HG03025 (cell line): ENCODE measurements at regions not wholly inside any gene's neighbourhood (a gene's known extent, or its start where the extent isn't known, plus 50 kb on each side); places are given as distances from the start of the nearest gene placed in this dataset.
"Not testable (repeated sequence)": the region's sequence is repeated elsewhere in the genome, so short reads cannot be mapped to it uniquely, and the experiment has no call there.

ENCODE experiments used
- ATAC-seq: cut with Tn5 transposase; IDR thresholded peaks from one replicate; pipeline ENCODE4 v1.9.1; 2021; ENCODE audit warnings: mild to moderate bottlenecking, moderate library complexity; ENCODE audit not compliant: unreplicated experiment, low FRiP score

DNA sequence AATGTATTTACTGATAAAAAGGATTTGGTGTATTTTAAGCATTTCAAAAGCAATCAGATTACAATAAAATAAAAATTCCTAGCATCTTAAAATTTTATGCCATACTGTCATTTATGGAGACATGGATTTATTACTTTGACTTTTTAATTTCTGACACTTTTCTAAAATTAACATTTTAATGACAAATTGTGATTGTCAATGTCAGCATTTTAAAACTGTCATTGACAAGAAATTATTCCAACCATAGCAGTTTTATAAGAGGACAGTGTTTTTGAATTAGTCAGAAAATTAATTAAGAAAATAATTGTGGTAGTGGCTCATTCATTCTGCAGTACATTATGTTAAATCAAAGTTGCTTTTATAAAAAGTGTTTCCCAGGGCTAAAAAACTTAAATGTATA, 1954.4 kb downstream of the ARAP2 start:
- no peak for ATAC-seq

GRCh38 chr4:34293459-34293858, 1950.9 kb downstream of the ARAP2 start:
- no peak for ATAC-seq

DNA sequence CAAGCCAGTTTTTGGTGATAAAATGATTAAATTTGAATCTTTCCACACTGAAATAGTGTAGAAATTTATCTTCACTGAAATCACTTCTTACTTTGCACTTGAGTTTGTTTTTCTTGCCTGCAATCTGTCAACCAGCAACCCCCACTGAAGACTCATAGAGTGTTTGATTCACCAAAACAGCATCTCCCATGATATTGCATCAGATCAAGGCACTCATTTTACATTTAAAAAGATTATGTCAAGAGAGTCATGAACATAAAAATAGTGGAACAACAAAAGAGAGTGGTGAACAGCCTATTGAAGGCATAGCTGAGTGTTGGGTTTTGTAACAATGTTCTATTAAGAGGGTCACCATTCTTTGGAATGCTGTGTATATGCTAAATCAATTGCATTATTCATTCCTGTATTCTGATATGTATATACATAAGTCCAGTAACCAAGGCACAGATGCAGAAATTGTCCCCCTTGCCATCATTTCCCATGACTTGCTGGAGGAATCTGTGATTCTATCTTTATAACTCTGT, 1934.9 kb downstream of the ARAP2 start:
- ATAC-seq, result no peak

DNA sequence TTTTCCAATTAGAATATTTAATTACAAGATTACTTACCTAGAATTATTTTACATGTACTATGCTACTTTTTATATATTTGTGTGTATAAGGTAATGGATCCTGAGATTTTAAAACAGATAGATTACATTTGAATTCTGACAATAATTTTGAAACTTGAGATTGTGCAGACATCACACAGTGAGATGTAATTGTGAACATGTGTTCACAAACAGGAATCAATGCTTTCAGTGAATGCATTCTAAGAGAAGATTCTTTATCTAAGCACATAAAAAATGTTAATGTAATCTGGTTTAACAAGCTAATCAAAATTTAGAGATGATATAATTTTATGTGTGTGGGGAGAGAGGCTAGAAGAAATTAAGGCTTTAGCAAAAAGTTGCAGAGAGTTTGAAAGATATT, 1925.5 kb downstream of the ARAP2 start:
- no peak for ATAC-seq

GRCh38 chr4:34323549-34324320, 1920.6 kb downstream of the ARAP2 start:
- no peak for ATAC-seq

DNA sequence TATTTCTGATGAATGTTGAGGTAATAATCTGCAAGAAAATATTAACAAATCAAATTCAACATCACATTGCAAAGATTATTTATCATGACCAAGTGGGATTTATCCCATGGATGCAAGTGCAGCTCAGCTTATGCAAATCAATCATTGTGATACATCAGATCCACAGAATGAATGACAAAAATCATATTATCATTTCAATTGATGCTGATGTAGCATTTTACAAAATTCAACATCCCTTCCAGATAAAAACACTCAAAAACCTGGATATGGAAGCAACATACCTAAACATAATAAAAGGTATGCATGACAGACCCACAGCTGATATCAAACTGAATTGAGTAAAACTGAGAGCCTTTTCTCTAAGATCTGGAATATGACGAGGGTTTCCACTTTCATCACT, 1915.4 kb downstream of the ARAP2 start:
- ATAC-seq, result no peak

GRCh38 chr4:34335156-34335555, 1909.2 kb downstream of the ARAP2 start:
- ATAC-seq, result not testable (repeated sequence)

DNA sequence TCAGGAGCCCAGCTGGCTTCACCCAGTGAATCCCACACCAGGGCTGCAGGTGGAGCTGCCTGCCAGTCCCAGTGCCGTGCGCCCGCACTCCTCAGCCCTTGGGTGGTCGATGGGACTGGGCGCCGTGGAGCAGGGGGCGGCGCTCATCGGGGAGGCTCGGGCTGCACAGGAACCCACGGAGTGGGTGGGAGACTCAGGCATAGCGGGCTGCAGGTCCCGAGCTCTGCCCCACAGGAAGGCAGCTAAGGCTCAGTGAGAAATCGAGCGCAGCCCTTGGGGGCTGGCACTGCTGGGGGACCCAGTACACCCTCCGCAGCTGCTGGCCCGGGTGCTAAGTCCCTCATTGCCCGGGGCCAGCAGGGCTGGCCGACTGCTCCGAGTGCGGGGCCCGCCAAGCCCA, 1908.8 kb downstream of the ARAP2 start:
- not testable (repeated sequence) for ATAC-seq

- no peak for ATAC-seq
These were observed 1881.7 kb downstream of the ARAP2 start for GRCh38 chr4:34362654-34363053.

DNA sequence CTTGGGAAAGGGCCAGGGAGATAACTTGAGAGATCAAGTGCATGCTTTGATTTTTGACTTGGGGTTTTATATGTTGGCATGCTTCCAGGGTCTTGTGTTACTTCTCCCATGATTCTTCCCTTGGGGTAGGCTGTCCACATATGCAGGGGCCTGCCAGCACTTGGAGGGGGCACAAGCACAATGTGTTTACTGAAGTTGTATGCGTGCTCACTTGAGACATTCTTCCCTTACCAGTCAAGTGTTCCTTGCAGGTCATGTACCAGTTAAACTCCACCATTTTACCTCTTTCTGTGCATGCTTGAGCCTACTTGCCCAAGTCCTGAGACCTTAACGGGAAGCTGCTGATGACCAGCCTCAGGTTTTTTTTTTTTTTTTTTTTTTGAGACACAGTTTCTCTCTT, 1880.5 kb downstream of the ARAP2 start:
- no peak for ATAC-seq

GRCh38 chr4:34365946-34366345, 1878.4 kb downstream of the ARAP2 start:
- ATAC-seq, result no peak

- no peak for ATAC-seq
These were observed 1872.6 kb downstream of the ARAP2 start for GRCh38 chr4:34371676-34372075.

DNA sequence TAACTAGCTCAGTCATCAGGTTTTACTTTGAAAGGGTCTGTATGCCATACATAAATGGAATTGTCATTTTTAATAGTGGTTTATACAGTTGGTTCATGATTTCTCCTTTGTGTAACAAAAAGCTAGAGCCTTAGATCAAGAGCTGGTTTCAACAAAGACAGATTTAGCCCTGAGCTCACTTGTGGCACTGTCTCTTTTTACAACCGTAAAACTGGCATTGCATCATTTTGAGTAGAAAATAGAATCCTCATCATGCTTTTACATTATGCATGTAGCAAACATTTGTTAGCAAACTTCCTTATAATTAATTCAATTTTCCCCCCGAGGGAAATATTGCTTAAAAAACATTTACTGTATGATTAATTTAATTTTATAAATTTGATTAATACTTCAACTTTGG, 1871.5 kb downstream of the ARAP2 start:
- no peak for ATAC-seq

DNA sequence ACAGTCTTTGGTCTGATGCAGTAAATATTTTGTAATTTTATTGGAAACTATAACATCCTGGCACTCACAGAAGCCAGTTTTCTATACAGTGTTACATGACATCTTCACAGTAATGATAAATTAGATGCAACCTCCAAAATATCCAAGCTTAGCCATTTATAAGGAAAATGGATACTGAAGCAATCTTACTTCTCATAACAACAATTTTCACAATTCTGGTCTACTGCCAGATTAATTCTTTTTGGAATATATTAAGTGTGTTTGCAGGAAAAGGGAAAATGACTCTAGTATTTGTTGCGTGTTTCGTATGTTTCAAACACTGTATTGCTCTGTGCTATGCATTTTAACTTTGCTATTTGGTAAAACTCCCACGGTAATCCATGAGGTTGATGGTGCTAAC, 1870.9 kb downstream of the ARAP2 start:
- no peak for ATAC-seq

DNA sequence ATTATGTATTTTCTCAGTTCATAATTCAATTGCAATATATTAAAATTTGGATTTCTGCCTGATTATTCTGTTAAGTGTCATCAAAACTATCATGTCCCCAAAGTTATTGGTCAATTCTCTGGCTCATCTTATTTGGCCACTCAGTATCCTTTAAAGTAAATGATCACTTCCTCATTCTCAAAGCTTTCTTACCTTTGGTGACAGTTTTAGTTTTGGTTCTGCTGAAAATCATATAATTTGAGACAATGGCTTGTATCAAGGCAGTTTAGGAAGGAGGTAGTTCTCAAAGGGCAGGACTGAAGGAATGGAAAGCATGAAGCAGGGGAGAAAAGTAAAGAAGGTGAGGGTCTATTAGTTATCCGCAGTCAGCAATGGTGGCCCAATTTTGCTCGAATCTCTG, 1832.1 kb downstream of the ARAP2 start:
- ATAC-seq, result no peak

DNA sequence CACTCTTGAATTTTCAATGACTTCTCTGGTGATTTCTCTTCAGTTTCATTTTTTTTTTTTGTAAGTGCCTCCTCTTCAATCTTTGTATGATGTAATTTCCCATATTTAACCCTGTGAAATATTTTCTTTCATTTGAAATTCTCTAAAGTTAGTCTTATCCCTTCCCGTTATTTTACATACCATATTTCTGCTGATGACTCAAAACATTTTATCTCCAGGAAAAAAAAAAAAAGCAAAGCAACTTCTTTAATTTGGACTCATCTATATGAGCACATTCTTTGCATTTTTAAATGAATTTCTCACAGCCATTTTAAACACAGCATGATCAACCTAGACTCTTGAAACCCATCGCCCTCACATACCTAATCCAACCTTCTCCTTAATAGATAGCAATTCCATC, 1831.4 kb downstream of the ARAP2 start:
- no peak for ATAC-seq

DNA sequence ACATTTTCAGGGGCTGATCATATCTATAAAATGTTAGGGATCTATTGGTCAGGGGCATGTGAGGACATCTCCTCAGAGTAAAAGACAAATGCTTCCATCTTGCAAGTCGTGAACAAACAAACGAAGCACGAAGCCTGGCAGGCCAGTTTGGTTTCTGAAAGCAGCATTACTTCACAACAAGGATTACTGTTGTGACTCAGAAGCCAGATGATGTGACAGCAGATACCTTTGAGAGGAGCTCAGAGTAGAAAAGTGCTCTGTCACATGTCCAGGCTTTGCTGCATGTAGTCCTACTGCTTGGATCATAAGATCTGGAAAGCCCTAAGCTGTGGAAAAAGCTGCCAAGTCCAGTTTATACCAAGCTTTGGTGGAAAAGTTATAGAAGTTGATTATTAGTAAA, 1827.2 kb downstream of the ARAP2 start:
- ATAC-seq, result no peak

- ATAC-seq, result no peak
These were observed 1824.4 kb downstream of the ARAP2 start for GRCh38 chr4:34419871-34420270.

- no peak for ATAC-seq
These were observed 1821.7 kb downstream of the ARAP2 start for GRCh38 chr4:34422472-34423175.

GRCh38 chr4:34432706-34433105, 1811.6 kb downstream of the ARAP2 start:
- ATAC-seq, result no peak

- ATAC-seq, result peak; percentile 74
These were observed 1809.9 kb downstream of the ARAP2 start for GRCh38 chr4:34434377-34434776.

- no peak for ATAC-seq
These were observed 1780.1 kb downstream of the ARAP2 start for GRCh38 chr4:34464196-34464595.
